ENCODE measurements at regions not wholly inside any gene's neighbourhood (a gene's known extent, or its start where the extent isn't known, plus 50 kb on each side); places are given as distances from the start of the nearest gene placed in this dataset.

DNA sequence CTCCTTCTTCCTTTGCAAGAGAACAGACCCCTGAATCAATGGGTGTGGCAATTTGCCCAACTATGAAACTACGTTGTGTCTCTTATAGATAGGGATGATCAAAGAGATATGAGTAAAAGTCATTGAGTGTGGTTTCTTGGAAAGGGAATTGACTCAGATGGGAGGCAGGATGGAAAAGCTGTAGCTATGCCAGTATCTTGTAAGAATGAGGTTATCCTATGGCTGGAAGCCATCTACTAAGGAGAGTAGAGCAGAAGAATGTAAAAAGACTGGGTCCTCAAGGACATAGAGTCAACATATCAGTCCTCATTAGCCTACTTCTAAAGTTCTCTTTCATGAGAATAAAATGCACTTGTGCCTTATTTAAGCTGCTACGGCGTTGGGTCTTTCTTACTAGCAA lies 78.9 kb upstream of the POU2AF2 start (continued):
- TF ChIP-seq, protein P1, sequence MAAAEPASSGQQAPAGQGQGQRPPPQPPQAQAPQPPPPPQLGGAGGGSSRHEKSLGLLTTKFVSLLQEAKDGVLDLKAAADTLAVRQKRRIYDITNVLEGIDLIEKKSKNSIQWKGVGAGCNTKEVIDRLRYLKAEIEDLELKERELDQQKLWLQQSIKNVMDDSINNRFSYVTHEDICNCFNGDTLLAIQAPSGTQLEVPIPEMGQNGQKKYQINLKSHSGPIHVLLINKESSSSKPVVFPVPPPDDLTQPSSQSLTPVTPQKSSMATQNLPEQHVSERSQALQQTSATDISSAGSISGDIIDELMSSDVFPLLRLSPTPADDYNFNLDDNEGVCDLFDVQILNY (CRISPR knock-in tag; IDR thresholded peaks at IDR 0.05), result no peak
- TF ChIP-seq MLX (CRISPR knock-in tag; IDR thresholded peaks at IDR 0.05), result no peak
- no peak for TF ChIP-seq ZNF317 (CRISPR knock-in tag; IDR thresholded peaks at IDR 0.05; ENCODE audit: borderline replicate concordance, low read depth)
- TF ChIP-seq TCF7 (CRISPR knock-in tag; IDR thresholded peaks at IDR 0.05; ENCODE audit: low read depth), result no peak
- no peak for TF ChIP-seq NR2C2 (CRISPR knock-in tag; IDR thresholded peaks at IDR 0.05)
- no peak for TF ChIP-seq NFE2L1 (CRISPR knock-in tag; IDR thresholded peaks at IDR 0.05)
- TF ChIP-seq, protein P2, sequence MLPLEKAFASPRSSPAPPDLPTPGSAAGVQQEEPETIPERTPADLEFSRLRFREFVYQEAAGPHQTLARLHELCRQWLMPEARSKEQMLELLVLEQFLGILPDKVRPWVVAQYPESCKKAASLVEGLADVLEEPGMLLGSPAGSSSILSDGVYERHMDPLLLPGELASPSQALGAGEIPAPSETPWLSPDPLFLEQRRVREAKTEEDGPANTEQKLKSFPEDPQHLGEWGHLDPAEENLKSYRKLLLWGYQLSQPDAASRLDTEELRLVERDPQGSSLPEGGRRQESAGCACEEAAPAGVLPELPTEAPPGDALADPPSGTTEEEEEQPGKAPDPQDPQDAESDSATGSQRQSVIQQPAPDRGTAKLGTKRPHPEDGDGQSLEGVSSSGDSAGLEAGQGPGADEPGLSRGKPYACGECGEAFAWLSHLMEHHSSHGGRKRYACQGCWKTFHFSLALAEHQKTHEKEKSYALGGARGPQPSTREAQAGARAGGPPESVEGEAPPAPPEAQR (CRISPR knock-in tag; IDR thresholded peaks at IDR 0.05), result no peak
- no peak for TF ChIP-seq PRDM15 (CRISPR knock-in tag; IDR thresholded peaks at IDR 0.05)

DNA sequence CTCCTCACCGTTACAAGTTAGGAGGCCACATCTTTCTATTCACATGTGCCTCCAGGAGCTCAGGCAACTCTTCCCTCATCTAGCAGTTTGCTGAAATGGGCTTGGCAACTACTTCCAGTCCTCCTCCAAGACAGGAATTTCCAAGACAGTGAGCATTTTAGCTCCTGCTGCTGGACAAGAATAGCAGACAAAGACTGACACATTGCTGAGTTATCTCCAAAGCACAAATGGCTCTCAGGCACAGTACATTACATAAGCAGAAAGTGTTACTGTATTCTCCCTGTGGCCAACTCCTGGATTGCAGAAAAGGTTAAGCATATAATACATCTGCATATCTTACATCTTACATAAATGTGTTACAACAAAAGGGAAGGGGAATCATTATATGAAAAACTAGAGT lies 83.2 kb upstream of the POU2AF2 start:
- no peak for DNase-seq (ENCODE audit: low spot score)
- Mint-ChIP-seq H3K36me3 (no peaks in the 10 kb centered on the region), H3K4me3 (no peak overlapping the region), H3K27ac (0 out of 2 replicates have a peak overlapping the region, but pooled peaks have one; percentile 61), H3K27me3 (ENCODE audit: low read depth) (no peaks in the 10 kb centered on the region), H3K9me3 (no peaks in the 10 kb centered on the region), H3K4me1 (peaks cover 12% of the 10 kb centered on the region)
- ChIA-PET POLR2A (no interaction called here), CTCF (no interaction called here)
- ATAC-seq, result peak; percentile 34
- TF ChIP-seq KAT7 (CRISPR knock-in tag; IDR thresholded peaks at IDR 0.05; ENCODE audit: borderline replicate concordance) (no peak), HMGA2 (CRISPR knock-in tag; IDR thresholded peaks at IDR 0.05) (no peak), JUN (CRISPR knock-in tag; IDR thresholded peaks at IDR 0.05) (no peak), FOXK1 (CRISPR knock-in tag; IDR thresholded peaks at IDR 0.05) (no peak)

- Mint-ChIP-seq H3K9me3 (no peaks in the 10 kb centered on the region), H3K27me3 (ENCODE audit: low read depth) (no peaks in the 10 kb centered on the region), H3K4me3 (no peak overlapping the region), H3K36me3 (no peaks in the 10 kb centered on the region), H3K27ac (no peak overlapping the region), H3K4me1 (peaks cover 9% of the 10 kb centered on the region)
- DNase-seq (ENCODE audit: low spot score) (no peak), ATAC-seq (no peak)
- POLR2A ChIA-PET, result no interaction called here
- TF ChIP-seq JAZF1 (CRISPR knock-in tag; IDR thresholded peaks at IDR 0.05) (no peak), SMAD3 (CRISPR knock-in tag; IDR thresholded peaks at IDR 0.05; ENCODE audit: borderline replicate concordance) (no peak), ZNF416 (CRISPR knock-in tag; IDR thresholded peaks at IDR 0.05) (no peak), ERG (CRISPR knock-in tag; IDR thresholded peaks at IDR 0.05) (no peak), RORB (CRISPR knock-in tag; IDR thresholded peaks at IDR 0.05) (no peak), ATF2 (CRISPR knock-in tag; IDR thresholded peaks at IDR 0.05; ENCODE audit: borderline replicate concordance, low read depth) (no peak)
- CTCF ChIA-PET, result no interaction called here
Measured at GRCh38 chr11:111157571-111157970, 88.0 kb upstream of the POU2AF2 start.
